CD4-positive, alpha-beta T cell treated with Interleukin-6 at 100 ng/mL for 8 hours (primary cell): ENCODE measurements at regions not wholly inside any gene's neighbourhood (a gene's known extent, or its start where the extent isn't known, plus 50 kb on each side); places are given as distances from the start of the nearest gene placed in this dataset.
"Not testable (repeated sequence)": the region's sequence is repeated elsewhere in the genome, so short reads cannot be mapped to it uniquely, and the experiment has no call there.

Experiments
- DNase-seq: peaks from one replicate; pipeline ENCODE4 v3.0.0-alpha.2; 2020; ENCODE audit warnings: mixed read lengths, low spot score

DNA sequence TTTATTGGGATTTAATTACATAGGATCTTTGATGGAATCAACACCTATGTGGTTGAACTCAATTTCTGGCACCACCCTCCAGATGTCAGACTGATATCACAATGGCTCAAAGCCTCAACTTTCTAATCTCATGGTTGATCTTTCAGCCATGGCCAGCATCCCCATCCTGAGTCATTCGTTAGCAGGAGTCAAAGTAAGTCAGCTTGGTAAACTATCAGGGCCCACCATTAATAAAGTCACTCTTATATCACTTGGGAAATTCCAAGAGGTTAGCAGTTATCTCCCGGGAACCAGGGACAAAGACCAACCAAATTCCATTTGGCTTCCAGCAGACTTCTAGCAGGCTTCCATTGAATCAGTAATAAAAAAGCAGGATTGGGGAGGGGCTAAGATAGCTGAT, 50.7 kb upstream of the TNFSF4 start:
- no peak for DNase-seq

DNA sequence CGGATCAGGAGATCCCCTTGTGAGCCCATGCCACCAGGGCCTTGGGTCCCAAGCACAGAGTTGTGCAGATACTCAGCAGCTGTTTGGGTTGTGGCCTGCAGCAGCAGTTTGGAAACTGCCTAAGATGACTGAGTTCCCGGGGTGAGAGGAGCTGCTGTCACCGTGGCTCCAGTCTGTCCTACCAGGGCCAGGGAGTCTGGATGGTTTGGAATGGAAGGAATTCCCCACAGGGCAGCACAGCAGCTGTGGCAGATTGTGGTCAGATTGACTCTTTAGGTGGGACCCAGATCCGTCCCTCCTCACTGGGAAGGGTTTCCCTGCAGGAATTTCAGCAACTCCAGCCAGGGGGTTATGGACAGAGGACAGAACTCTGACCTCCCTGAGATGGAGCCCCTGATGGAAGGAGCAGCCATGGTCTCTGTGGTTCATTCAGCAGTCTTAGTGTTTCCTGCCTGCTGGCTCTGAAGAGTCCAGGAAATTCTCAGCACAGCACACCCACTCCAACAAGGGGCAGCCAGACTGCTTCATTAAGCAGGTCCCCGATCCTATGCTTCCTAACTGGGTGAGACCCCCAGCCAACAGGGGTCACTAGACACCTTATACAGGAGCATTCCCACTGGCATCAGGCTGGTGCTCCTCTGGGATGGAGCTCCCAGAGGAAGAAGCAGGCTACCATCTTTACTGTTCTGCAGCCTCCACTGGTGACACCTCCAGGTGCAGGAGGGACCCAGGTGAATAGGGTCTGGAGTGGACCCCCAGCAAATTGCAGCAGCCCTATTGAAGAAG, 51.5 kb upstream of the TNFSF4 start:
- no peak for DNase-seq

DNA sequence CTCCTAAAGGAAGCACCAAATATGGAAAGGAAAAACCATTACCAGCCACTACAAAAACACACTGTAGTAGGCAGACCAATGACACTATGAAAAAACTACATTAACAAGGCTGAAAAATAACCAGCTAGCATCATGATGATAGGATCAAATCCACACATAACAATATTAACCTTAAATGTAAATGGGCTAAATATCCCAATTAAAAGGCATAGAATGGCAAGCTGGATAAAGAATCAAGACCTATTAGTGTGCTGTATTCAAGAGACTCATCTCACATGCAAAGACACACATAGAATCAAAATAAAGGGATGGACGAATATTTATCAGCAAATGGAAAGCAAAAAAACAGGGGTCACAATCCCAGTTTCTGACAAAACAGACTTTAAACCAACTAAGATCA, 53.2 kb upstream of the TNFSF4 start:
- not testable (repeated sequence) for DNase-seq

DNA sequence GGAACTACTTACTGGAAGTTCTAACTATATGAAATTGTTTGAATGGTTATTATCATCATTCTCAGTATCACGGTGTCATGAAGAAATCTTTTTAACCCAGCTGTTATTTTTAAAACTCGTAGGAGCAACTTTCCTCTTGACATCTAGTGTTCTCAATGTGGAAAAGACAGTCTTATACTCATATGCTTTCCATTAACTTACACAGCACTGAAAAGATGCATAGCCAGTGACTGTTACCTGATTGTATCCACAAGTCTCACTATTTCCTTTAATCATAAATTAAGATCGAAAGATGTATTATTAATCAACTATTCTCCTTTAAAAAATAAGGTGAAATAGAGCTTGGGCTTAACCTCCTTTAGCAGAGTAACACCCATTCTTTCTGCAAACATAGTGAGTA, 59.7 kb upstream of the TNFSF4 start:
- no peak for DNase-seq

DNA sequence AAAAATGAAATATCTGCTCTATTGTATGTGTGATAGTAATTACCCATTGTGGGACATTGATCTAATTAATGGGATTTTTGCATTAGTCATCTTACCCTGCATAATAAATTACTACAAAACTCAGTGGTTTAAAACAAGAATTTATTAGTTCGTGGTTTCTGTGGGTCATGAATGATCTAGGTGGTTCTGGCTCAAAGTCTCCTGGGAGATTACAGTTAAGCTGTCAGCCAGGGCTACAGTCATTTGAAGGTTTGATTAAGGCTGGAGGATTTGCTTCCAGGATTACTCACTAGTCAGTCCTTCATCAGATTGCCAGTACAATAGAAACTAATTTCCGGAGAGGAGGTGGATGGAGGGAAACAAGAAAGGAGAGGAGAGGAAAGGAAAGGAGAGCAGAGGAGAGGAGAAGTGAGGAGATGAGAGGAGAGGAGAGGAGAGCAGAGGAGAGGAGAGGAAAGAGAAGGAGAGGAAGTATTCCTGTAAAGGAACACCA, 60.4 kb upstream of the TNFSF4 start:
- DNase-seq: no peak

DNA sequence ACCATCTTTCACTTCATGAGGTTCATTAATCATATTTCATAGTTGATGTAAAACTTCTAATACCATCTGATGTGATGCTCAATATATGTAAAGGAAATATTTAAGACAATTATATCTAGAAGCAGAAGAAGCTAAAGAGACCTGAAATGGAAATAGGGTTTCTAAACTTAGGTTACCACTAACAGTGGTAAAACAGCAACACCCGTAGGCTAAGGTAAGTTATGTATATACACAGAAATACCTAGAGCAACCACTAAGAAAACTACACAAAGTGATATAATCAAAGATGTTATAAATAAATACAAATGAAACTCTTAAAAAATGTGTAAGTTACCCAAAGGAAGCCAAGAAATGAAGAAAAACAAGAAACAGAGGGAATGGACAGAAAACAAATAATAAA, 61.1 kb upstream of the TNFSF4 start:
- no peak for DNase-seq

DNA sequence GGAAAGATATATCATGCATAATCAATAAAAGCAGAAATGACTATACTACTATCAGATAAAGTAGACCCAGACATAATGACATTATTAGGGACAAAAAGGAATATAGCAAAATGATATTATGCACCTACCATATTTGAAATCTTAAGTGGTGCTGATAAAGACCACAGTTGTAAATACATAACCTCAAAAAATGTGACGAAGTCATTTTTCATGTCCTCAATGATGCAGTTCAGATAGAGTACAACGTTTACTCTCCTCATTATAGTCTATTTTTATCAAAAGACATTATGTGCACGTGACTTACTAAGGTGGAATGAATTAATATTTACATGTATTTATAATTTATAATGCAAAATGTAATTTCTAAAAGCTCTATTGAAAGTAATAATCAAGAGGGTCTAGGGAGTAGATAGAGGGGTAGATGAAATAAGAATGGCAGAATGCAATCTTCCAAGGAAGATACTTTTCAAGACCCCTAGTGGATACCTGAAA, 61.7 kb upstream of the TNFSF4 start:
- DNase-seq: no peak

DNA sequence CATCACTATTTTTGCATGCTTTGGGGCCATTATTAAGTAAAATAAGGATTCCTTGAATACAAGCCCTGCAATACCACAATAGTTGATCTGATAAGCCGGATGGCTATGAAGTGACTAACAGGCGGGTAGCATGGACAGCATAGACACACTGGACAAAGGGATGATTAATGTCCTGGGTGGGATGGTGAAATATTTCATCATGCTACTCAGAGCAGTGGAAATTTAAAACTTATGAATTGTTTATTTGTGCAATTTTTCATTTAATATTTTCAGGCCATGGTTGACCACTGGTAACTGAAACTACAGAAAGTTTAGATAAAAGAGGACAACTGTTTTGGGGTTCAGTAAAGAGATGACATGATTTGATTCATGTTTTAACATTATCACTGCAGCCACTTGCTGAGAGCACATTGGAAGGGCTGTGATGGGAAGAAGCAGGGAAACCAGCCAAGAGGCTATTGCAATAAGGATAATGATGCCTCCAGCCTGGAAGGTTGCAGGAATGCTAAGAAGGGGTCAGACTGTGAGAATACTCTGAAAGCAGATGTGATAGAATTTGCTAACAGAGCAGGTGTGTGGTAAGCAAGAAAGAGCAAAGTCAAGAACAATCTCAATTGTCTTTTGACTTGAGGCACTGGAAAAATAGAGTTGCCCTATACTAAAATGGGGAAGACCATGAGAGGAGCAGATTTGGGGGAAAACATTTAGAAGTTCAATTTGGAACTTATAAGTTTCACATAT, 62.5 kb upstream of the TNFSF4 start:
- no peak for DNase-seq

DNA sequence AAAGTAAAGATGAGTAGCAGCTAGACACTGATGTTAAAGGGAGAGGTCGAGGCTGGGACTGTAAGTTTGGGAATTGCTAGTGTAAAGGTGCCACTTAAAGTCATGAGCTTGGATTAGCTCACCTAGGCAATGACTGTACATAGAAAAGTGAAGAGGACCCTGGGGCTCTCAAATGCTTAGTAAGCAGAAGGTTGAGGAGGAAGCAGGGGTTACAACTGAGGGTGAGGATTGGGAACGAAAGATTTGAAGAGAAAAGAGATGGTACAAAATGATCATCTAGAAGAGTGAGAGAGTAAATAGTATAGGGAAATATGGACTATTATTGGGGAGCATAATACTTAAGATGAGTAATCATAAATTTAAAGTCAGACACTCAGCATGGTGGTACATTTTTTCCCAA, 63.1 kb upstream of the TNFSF4 start:
- no peak for DNase-seq

DNA sequence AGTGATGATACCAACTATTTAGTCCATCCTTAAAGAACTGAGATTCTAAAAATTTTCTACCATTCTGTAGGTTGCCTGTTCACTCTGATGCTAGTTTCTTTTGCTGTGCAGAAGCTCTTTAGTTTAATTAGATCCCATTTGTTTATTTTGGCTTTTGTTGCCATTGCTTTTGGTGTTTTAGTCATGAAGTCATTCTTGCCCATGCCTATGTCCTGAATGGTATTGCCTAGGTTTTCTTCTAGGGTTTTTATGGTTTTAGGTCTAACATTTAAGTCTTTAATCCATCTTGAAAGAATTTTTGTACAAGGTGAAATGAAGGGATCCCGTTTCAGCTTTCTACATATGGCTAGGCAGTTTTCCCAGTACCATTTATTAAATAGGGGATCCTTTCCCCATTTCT, 63.9 kb upstream of the TNFSF4 start:
- DNase-seq: not testable (repeated sequence)

DNA sequence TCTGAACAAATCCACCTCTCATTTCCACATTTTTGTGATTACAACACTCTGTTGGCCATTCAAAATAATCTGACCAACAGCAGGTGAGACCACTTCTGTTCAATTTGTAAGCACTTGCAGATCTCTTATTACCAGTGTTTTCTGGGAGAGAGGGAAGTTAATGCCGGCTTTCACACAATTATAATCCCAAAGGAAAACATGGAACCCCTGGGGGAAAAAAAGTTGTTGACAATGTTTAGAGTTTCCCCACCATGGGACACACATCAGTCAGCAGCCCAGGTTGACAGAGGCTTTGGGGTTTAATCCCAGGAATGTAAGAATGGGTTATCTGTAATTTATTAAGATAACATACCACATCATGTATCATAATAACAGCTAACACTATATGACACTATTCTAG, 68.4 kb upstream of the TNFSF4 start:
- DNase-seq: no peak

DNA sequence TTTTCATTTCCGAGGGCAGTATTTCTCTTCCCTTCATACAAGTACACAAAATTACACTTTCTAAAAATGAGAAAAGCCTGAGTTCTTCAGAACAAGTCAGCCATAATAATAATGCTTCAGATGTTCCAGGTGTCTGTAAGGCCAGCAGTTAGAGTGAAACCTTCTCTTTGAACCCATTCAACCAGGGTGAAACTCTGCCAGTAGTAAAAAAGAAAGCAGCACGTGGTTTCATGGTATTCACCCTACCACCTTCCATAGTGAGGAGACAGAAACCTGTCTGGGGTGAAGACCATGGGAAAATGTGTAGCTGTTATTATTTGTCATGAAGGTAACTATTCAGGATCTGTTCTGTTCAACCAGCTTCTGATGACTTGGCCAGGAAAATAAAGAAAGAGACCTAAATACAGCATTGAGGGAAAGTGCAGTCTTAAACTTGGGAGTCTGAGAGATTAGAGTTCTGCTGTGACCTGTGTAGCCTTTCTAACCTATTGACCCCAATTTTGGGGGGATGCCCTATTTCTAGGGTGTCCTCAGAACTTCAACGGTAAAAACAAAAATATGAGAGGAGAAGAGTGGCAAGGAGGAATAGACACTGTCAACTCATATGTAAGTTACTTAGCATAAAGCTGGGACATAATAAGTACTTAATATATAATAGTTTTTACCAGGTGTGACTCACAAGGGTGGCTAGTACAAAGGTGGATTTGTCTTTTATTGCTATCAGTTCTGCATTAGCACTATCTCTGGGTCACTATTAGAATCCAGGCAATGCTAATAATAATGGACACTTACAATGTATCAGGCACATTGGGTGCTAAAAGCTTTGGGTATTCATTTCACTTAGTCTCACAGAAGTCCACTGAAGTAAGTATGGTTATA, 70.0 kb upstream of the TNFSF4 start:
- no peak for DNase-seq

DNA sequence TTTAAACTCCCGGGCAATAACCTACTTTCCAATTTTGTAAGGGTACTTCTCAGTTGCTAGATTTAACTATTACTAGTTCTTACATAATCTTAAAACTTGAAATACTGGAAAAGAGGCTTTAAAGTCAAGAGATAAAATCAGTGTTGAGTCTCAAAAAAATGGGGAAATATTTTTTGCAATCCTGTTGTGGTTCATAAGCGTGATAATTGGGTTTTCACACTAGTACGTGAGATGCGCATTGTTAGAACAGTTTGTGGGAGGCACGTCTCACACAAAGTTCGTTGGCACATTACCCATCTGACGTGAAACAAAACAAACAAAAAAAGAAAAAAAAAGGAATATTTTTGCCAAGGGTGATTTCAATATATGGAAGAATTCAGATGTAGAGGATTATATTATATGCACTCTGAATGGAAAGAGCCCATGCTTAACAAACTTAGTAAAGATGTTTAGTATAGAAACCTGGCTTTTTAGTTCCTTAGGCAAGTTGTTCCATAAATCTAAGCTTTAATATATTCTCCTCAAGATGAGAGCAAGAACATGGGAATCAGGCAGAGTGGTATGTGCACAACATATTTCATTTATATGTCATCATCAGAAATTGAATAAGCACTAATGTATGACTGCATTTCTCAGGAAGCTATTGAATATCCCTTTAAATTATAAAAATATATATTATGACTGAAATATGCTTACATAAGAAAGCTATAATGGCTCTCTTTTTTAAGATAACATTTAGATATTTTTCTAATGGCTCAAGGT, 73.9 kb upstream of the TNFSF4 start:
- DNase-seq: no peak

DNA sequence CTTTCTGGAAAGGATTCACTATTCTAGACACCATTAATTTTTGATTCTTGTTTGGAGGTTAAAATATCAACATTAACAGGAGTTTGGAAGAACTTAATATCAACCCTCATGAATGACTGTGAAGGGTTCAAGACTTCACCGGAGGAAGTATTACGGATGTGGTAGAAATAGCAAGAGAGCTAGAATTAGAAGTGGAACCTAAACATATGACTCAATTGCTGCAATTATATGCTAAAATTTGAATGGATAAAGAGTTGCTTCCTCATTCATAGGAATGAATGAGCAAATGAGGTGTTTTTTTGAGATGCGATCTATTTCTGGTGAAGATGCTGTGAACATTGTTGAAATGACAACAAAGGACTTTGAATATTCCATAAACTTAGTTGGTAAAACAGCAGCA, 77.9 kb upstream of the TNFSF4 start:
- DNase-seq: no peak

DNA sequence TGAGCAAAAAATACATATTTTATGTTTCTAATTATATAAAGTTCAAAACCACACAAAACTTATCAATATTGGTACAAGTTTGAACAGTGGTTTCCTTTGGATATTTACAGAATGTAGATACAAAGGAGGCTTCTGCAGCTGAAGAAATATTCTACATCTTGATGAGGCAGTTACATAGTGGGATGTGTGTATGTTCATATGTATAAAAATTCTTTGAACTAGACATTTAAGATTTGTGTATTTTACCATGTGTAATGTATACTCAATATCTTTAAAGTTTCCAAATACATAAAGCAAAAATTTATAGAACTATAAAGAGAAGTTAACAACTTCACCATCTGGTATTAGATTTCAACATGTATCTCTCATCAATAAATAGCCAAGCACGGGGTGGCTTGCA, 80.7 kb upstream of the TNFSF4 start:
- DNase-seq: no peak

DNA sequence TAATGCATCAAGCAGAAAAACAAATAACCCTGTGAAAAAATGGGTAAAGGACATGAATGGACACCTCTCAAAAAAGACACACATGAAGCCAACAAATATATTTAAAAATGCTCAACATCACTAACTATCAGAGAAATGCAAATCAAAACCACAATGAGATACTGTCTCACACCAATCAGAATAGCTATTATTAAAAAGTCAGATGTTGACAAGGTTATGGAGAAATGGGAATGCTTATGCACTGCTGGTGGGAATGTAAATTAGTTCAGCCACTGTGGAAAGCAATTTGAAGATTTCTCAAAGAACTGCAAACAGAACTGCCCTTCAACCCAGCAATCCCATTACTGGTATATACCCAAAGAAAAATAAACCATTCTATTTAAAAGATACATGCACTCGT, 86.6 kb upstream of the TNFSF4 start:
- DNase-seq: no peak

DNA sequence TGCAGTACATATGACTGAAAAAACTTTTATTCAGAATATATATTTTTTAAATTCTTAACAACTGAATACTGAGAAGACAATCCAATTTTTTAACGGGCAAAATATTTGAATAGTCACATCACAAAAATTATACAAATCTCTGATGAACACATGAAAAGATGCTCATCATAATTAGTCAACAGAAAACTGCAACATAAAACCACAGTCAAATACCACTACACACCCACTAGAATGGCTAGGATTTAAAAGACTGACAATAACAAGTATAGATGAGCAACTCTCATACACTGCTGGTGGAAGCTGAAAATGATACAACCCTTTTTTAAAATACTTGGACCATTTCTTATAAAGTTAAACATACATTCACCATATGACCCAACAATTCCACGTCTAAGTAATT, 87.7 kb upstream of the TNFSF4 start:
- DNase-seq: no peak

DNA sequence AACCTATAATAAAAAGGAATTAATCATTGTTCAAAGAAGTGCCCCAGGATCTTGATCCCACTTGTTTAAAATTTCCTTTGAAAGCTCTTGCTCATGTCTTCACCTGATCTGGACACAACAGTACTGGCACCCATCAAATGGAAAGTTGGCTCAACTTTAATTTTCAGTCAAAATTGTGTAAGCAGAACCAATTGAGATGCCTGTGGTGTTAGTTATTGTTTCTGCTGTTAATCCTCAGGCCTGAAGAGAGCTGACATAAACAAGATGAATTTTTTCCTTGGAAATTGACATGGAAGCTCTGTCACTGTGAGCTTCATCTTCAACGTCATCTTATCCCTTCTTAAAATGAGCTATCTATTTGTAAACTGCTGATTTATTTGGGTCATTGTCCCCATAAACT, 88.3 kb upstream of the TNFSF4 start:
- no peak for DNase-seq

DNA sequence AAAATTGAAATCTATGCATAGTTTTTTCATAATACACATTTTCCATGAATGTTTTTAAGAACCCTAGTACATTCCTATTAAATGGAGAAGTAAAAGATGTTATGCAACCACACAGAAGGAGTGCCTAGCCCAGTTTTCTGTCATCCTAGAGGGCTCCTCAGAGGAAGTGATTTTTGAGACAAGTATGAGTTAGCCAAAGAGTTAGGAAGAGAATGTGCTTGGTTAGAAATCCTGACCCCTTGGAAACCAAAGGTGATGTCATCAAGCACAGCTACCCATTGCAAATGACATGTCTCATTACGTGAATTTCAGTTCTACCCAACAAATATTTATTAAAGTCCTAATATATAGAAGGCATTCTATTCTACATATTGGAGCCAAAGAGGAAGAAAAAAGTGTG, 88.9 kb upstream of the TNFSF4 start:
- no peak for DNase-seq

DNA sequence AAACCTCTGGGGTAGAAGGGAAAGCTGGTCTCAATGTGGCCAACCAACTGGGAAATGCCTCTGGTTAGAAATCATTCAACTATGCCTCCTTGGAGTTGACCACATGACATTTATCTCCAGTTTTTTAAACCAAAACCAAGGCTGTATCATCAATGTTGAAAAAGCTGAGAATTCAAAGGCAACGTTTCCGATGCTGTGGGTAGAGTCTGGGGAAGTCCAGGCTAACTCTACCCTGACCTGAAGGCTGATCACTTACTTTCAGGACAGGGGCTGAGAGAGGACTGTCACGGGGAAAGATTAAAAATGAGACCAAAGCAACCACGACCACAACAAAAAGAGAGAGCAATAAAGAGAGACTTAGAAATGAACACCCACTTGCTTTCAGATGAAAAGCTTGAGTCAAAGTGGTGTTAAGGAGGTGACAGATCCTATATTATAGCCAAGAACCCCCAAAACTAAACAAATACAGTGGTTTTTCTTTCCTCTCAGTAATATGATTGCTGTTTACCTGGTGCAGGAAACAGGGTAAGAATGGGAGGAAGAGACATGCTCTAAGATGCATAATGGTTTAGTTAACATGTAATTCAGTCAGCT, 90.8 kb upstream of the TNFSF4 start:
- no peak for DNase-seq
